Left lung (tissue), 4 donors: ENCODE measurements at regions not wholly inside any gene's neighbourhood (a gene's known extent, or its start where the extent isn't known, plus 50 kb on each side); places are given as distances from the start of the nearest gene placed in this dataset.

Experiments
- ATAC-seq: fragments of 200-7000 bp; cut with Tn5 transposase; one replicate; pipeline ENCODE4 v1.9.1; 2020; ENCODE audit warnings: moderate library complexity
- DNase-seq, 4 donors: peaks; one replicate each; pipeline ENCODE4 v3.0.0-alpha.2; 2013 to 2020
- H3K27ac ChIP-seq, 2 donors: fragments of 200-600 bp; sonication (generic) in 1 of 2; one replicate each; pipeline versions ENCODE4 v1.5.0 to v1.8.0; 2020 to 2021
- H3K27me3 ChIP-seq, 2 donors: fragments of 200-600 bp; sonication (generic) in 1 of 2; one replicate each; pipeline versions ENCODE4 v1.5.0 to v1.8.0; 2020 to 2021
- H3K36me3 ChIP-seq, 2 donors: fragments of 200-600 bp; sonication (generic) in 1 of 2; one replicate each; pipeline versions ENCODE4 v1.5.0 to v1.8.0; 2020 to 2021
- H3K4me1 ChIP-seq, 2 donors: fragments of 200-600 bp; one replicate each; pipeline ENCODE4 v1.8.0; 2021
- H3K4me3 ChIP-seq, 2 donors: fragments of 200-600 bp; sonication (generic) in 1 of 2; one replicate each; pipeline versions ENCODE4 v1.5.0 to v1.8.0; 2020 to 2021; ENCODE audit warnings: mild to moderate bottlenecking in 1 of 2
- H3K9me3 ChIP-seq, 2 donors: fragments of 200-600 bp; sonication (generic) in 1 of 2; one replicate each; pipeline versions ENCODE4 v1.5.0 to v1.8.0; 2020 to 2021
- intact Hi-C, 2 donors: fragments of 100-400 bp; cut with DNase I; formaldehyde crosslinking; loops; one replicate each; pipeline versions ENCODE4 v1.11.2 to v1.14.2; 2022
- TF ChIP-seq, protein P1 (sequence below), 2 donors: fragments of 200-600 bp; sonication (generic) in 1 of 2; IDR thresholded peaks; one replicate each; pipeline versions ENCODE4 v1.5.0 to v1.8.0; 2021; ENCODE audit warnings: antibody characterized with exemption in 2 of 2
- donor health status: DM: no; HTN: yes; CAD: no.
- donor health status: DM: no; HTN: no; CAD: no.

- Histone ChIP-seq H3K27me3 (no peaks in the 10 kb centered on the region), H3K4me1 (no peaks in the 10 kb centered on the region), H3K36me3 (no peaks in the 10 kb centered on the region), H3K27ac (no peak overlapping the region), H3K4me3 (no peak overlapping the region), H3K9me3 (no peaks in the 10 kb centered on the region)
- TF ChIP-seq, protein P1, sequence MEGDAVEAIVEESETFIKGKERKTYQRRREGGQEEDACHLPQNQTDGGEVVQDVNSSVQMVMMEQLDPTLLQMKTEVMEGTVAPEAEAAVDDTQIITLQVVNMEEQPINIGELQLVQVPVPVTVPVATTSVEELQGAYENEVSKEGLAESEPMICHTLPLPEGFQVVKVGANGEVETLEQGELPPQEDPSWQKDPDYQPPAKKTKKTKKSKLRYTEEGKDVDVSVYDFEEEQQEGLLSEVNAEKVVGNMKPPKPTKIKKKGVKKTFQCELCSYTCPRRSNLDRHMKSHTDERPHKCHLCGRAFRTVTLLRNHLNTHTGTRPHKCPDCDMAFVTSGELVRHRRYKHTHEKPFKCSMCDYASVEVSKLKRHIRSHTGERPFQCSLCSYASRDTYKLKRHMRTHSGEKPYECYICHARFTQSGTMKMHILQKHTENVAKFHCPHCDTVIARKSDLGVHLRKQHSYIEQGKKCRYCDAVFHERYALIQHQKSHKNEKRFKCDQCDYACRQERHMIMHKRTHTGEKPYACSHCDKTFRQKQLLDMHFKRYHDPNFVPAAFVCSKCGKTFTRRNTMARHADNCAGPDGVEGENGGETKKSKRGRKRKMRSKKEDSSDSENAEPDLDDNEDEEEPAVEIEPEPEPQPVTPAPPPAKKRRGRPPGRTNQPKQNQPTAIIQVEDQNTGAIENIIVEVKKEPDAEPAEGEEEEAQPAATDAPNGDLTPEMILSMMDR (IDR thresholded peaks at IDR 0.05) = no peak
- intact Hi-C loops = no loop called here
- ATAC-seq = no peak
- DNase-seq = no peak
These were observed 1008.0 kb downstream of the PCDH9 start for GRCh38 chr13:66222127-66222526.

GRCh38 chr13:66219506-66219905 is 1010.6 kb downstream of the PCDH9 start:
- Histone ChIP-seq H3K27me3 (no peaks in the 10 kb centered on the region), H3K4me1 (no peaks in the 10 kb centered on the region), H3K36me3 (no peaks in the 10 kb centered on the region), H3K9me3 (no peaks in the 10 kb centered on the region), H3K4me3 (no peak overlapping the region), H3K27ac (no peak overlapping the region)
- no peak for ATAC-seq
- TF ChIP-seq, protein P1 (IDR thresholded peaks at IDR 0.05) = no peak
- no peak for DNase-seq
- intact Hi-C loops = no loop called here

DNA sequence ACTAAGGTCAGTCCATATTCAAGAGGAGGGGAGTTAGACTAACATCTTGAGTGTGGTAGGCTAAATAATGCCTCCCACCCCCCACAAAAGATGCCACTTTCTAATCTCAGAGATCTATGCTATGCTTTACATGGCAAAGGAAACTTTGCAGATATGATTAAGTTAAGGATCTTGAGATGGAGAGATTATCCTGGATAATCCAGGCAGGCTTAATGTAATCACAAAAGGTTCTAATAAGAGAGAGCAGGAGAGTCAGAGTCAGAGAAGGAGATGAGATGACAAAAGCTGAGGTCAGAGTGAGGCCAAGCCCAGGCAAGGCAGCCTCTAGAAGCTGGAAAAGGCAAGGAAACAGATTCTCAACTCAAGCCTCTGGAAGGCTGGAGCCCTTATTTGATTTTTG is 1011.6 kb downstream of the PCDH9 start:
- Histone ChIP-seq H3K36me3 (no peaks in the 10 kb centered on the region), H3K9me3 (no peaks in the 10 kb centered on the region), H3K4me1 (no peaks in the 10 kb centered on the region), H3K27me3 (no peaks in the 10 kb centered on the region), H3K4me3 (no peak overlapping the region), H3K27ac (no peak overlapping the region)
- ATAC-seq (no peak), DNase-seq (no peak)
- intact Hi-C loops = no loop called here
- TF ChIP-seq, protein P1 (IDR thresholded peaks at IDR 0.05) = no peak

DNA sequence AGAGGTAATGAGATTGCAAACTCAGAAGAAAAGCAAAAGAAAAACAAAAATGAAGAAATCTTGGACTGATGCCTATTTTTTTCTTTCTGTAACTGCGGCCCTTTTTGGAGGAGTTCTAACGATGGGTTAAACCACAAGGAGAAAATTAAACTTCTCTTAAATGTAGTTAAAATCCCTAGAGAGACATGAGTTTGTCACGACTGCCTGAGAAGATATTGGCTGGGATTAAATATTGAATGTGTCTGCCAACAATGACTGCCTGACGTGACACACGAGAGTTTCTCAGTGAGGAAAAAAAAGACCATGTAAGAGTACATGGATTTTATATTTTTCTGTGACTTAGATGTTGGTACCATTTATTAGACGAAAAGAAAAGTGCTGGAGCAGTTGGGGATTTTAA is 1013.4 kb downstream of the PCDH9 start:
- DNase-seq = no peak
- H3K4me3 ChIP-seq = no peak overlapping the region
- H3K27me3 ChIP-seq = no peaks in the 10 kb centered on the region
- H3K4me1 ChIP-seq = no peaks in the 10 kb centered on the region
- intact Hi-C loops = no loop called here
- TF ChIP-seq, protein P1 (IDR thresholded peaks at IDR 0.05) = no peak
- no peak overlapping the region for H3K27ac ChIP-seq
- ATAC-seq = no peak
- no peaks in the 10 kb centered on the region for H3K36me3 ChIP-seq
- no peaks in the 10 kb centered on the region for H3K9me3 ChIP-seq

DNA sequence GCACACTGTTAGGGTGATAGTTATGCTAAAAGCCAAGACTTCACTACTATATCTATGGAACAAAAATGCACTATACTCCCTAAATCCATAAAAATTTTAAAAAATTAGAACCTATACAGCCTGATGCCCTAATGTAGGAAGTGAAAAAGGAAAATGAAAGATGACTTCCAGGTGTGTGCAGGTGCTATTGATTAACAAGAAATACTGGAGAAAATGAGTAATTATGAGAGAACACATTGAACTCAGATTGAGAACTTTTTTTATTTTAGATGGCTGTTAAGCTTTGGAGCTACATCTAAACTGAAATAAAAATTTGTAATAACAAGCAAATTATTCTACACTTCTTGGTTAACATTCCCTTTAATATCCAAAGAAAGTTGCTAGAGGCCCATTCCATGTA is 1015.7 kb downstream of the PCDH9 start:
- ATAC-seq (no peak), DNase-seq (no peak)
- no peak overlapping the region for H3K4me3 ChIP-seq
- no peak overlapping the region for H3K27ac ChIP-seq
- H3K36me3 ChIP-seq = no peaks in the 10 kb centered on the region
- TF ChIP-seq, protein P1 (IDR thresholded peaks at IDR 0.05) = no peak
- intact Hi-C loops = no loop called here
- no peaks in the 10 kb centered on the region for H3K9me3 ChIP-seq
- H3K27me3 ChIP-seq = no peaks in the 10 kb centered on the region
- H3K4me1 ChIP-seq = no peaks in the 10 kb centered on the region
